NCI-H748 (cell line): ENCODE measurements at regions not wholly inside any gene's neighbourhood (a gene's known extent, or its start where the extent isn't known, plus 50 kb on each side); places are given as distances from the start of the nearest gene placed in this dataset.
"Not testable (repeated sequence)": the region's sequence is repeated elsewhere in the genome, so short reads cannot be mapped to it uniquely, and the experiment has no call there.

Experiments
- DNase-seq: peaks from one replicate; lab custom pipeline; 2025; ENCODE audit not compliant: unreplicated experiment; lab: John Stamatoyannopoulos, UW

GRCh38 chr10:45117940-45118339 is 117.2 kb downstream of the ZNF22 start:
- not testable (repeated sequence) for DNase-seq

- DNase-seq, result no peak
Measured at GRCh38 chr10:45118929-45119328, 118.2 kb downstream of the ZNF22 start.

GRCh38 chr10:45122180-45122860 is 121.6 kb downstream of the ZNF22 start:
- DNase-seq, result not testable (repeated sequence)

GRCh38 chr10:45135443-45136198 is 134.9 kb downstream of the ZNF22 start:
- peak; percentile 17 for DNase-seq

- no peak for DNase-seq
Measured at GRCh38 chr10:45136256-45136655, 135.5 kb downstream of the ZNF22 start.

GRCh38 chr10:45144326-45145070 is 143.8 kb downstream of the ZNF22 start:
- no peak for DNase-seq

GRCh38 chr10:45145143-45145542 is 144.4 kb downstream of the ZNF22 start:
- DNase-seq, result not testable (repeated sequence)

- no peak for DNase-seq
Measured at GRCh38 chr10:45147000-45147399, 146.3 kb downstream of the ZNF22 start.

GRCh38 chr10:45150997-45151396 is 150.3 kb downstream of the ZNF22 start:
- DNase-seq, result no peak

GRCh38 chr10:45151467-45152214 is 150.9 kb downstream of the ZNF22 start:
- no peak for DNase-seq

- no peak for DNase-seq
Measured at GRCh38 chr10:45152726-45153125, 152.0 kb downstream of the ZNF22 start.

GRCh38 chr10:45154502-45154901 is 153.8 kb downstream of the ZNF22 start:
- DNase-seq, result no peak

GRCh38 chr10:45155784-45156183 is 155.1 kb downstream of the ZNF22 start:
- no peak for DNase-seq

GRCh38 chr10:45160271-45160670 is 155.1 kb downstream of the OR13A1 start:
- DNase-seq, result no peak

GRCh38 chr10:45163315-45163975 is 152.0 kb downstream of the OR13A1 start:
- DNase-seq, result no peak

- not testable (repeated sequence) for DNase-seq
Measured at GRCh38 chr10:45175520-45176118, 139.8 kb downstream of the OR13A1 start.

- no peak for DNase-seq
Measured at GRCh38 chr10:45179691-45180090, 135.7 kb downstream of the OR13A1 start.

- no peak for DNase-seq
Measured at GRCh38 chr10:45180507-45180906, 134.9 kb downstream of the OR13A1 start.

- no peak for DNase-seq
Measured at GRCh38 chr10:45180946-45181875, 134.2 kb downstream of the OR13A1 start.
